HCT116 (cell line): ENCODE measurements at regions not wholly inside any gene's neighbourhood (a gene's known extent, or its start where the extent isn't known, plus 50 kb on each side); places are given as distances from the start of the nearest gene placed in this dataset.

ENCODE experiments used
- ATAC-seq: fragments of 200-7000 bp; cut with Tn5 transposase; 2 replicates; pipeline ENCODE4 v1.9.1; 2020; ENCODE audit warnings: mild to moderate bottlenecking, moderate library complexity
- BruUV-seq: library from RNA; stranded (reverse); fragments of 400-500 nt; replicated peaks from 2 replicates; lab custom pipeline; 2021; lab: Mats Ljungman, UMichigan
- CTCF ChIA-PET: fragments of 300-600 bp; sonication (Branson Sonifier 250); formaldehyde crosslinking; loops from one replicate; lab custom pipeline; 2021; ENCODE audit warnings: antibody characterized with exemption; lab: Charles Lee
- POLR2A ChIA-PET: fragments of 300-600, 350-600 bp; sonication (Branson Sonifier 250); formaldehyde crosslinking; loops from one replicate; lab custom pipeline; 2021; ENCODE audit warnings: antibody characterized with exemption; lab: Charles Lee
- RAD21 ChIA-PET, 2 experiments: fragments of 300-600 bp; sonication (Branson Sonifier 250); formaldehyde crosslinking; loops; one replicate each; lab custom pipeline; 2023; ENCODE audit warnings: low total read pairs in 2 of 2; ENCODE audit not compliant: uncharacterized antibody in 2 of 2, unreplicated experiment in 2 of 2, low non-redundant PET in 1 of 2; lab: Charles Lee
- DNase-seq: peaks from one replicate; pipeline ENCODE4 v3.0.0-alpha.2; 2010; ENCODE audit warnings: low read depth, low spot score
- H2AFZ ChIP-seq: fragments of 200-600 bp; shearing (Covaris generic), sonication (generic); 2 replicates; pipeline ENCODE4 v1.6.1; 2017; ENCODE audit warnings: low read depth, mixed run types, mixed read lengths, antibody characterized with exemption, low read length; ENCODE audit not compliant: poor library complexity, severe bottlenecking
- H3K27ac ChIP-seq: 2 replicates; pipeline ENCODE4 v1.5.1; 2012; ENCODE audit warnings: low read depth, low read length
- H3K27me3 ChIP-seq: fragments of 200-600 bp; sonication (generic); 2 replicates; pipeline ENCODE4 v1.6.1; 2016; ENCODE audit warnings: mixed run types, low read length, mixed read lengths; ENCODE audit not compliant: insufficient read depth
- H3K36me3 ChIP-seq, 2 experiments: fragments of 200-500 bp in 1 of 2; fragments of 200-600 bp in 1 of 2; sonication (Bioruptor generic) in 1 of 2; sonication (generic) in 1 of 2; 2 replicates each; pipeline versions ENCODE4 v1.5.1 to v1.6.1; 2014 to 2016; ENCODE audit warnings: low read length in 2 of 2, inconsistent platforms in 1 of 2, mixed read lengths in 1 of 2, mixed run types in 1 of 2; ENCODE audit not compliant: insufficient read depth in 2 of 2, control insufficient read depth in 1 of 2
- H3K4me1 ChIP-seq, 2 experiments: fragments of 200-600 bp in 1 of 2; sonication (generic) in 1 of 2; 2 replicates each; pipeline versions ENCODE4 v1.5.1 to v1.6.1; 2012 to 2017; ENCODE audit warnings: low read length in 2 of 2, inconsistent platforms in 1 of 2, mild to moderate bottlenecking in 1 of 2, mixed read lengths in 1 of 2, mixed run types in 1 of 2, moderate library complexity in 1 of 2; ENCODE audit not compliant: insufficient read depth in 2 of 2, control insufficient read depth in 1 of 2
- H3K4me2 ChIP-seq: fragments of 200-600 bp; sonication (generic); 2 replicates; pipeline ENCODE4 v1.6.1; 2017; ENCODE audit warnings: mixed run types, low read length, mixed read lengths
- H3K4me3 ChIP-seq, 2 experiments: fragments of 200-600 bp in 1 of 2; sonication (generic) in 1 of 2; replicated peaks in 1 of 2; 2 replicates each; pipeline ENCODE4 v1.5.1; 2011 to 2016; ENCODE audit warnings: low read length in 2 of 2, control low read depth in 1 of 2, low read depth in 1 of 2, mild to moderate bottlenecking in 1 of 2, mixed read lengths in 1 of 2, mixed run types in 1 of 2
- H3K79me2 ChIP-seq: fragments of 200-600 bp; sonication (generic); 2 replicates; pipeline ENCODE4 v1.6.1; 2017; ENCODE audit warnings: mild to moderate bottlenecking, mixed run types, low read length, moderate library complexity, mixed read lengths; ENCODE audit not compliant: insufficient read depth
- H3K9ac ChIP-seq: fragments of 200-600 bp; sonication (generic); 2 replicates; pipeline ENCODE4 v1.6.1; 2016; ENCODE audit warnings: low read length, mixed read lengths
- H3K9me2 ChIP-seq: fragments of 200-600 bp; sonication (generic), shearing (Covaris generic); 2 replicates; pipeline ENCODE4 v1.6.1; 2017; ENCODE audit warnings: mixed run types, mild to moderate bottlenecking, moderate library complexity; ENCODE audit not compliant: insufficient read depth
- H3K9me3 ChIP-seq, 2 experiments: fragments of 200-500 bp in 1 of 2; fragments of 200-600 bp in 1 of 2; sonication (Bioruptor generic) in 1 of 2; sonication (generic) in 1 of 2; 2 replicates each; pipeline ENCODE4 v1.6.1; 2014 to 2017; ENCODE audit warnings: low read length in 2 of 2, mixed read lengths in 2 of 2, inconsistent platforms in 1 of 2, low read depth in 1 of 2, mild to moderate bottlenecking in 1 of 2, mixed run types in 1 of 2, moderate library complexity in 1 of 2; ENCODE audit not compliant: control insufficient read depth in 1 of 2, insufficient read depth in 1 of 2
- H4K20me1 ChIP-seq: fragments of 200-600 bp; sonication (generic), shearing (Covaris generic); 2 replicates; pipeline ENCODE4 v1.6.1; 2017; ENCODE audit warnings: mixed run types, mild to moderate bottlenecking, moderate library complexity; ENCODE audit not compliant: insufficient read depth
- ATF3 ChIP-seq: IDR thresholded peaks from 2 replicates; pipeline ENCODE4 v1.6.1; 2012
- CBX3 ChIP-seq: IDR thresholded peaks from 2 replicates; pipeline ENCODE4 v1.6.1; 2012; ENCODE audit warnings: low read depth
- CEBPB ChIP-seq: IDR thresholded peaks from 2 replicates; pipeline ENCODE4 v1.6.1; 2012; ENCODE audit warnings: low read depth
- EGR1 ChIP-seq: IDR thresholded peaks from 2 replicates; pipeline ENCODE4 v1.6.1; 2012; ENCODE audit warnings: low read depth
- ELF1 ChIP-seq: IDR thresholded peaks from 2 replicates; pipeline ENCODE4 v1.6.1; 2012; ENCODE audit warnings: low read depth, borderline replicate concordance
- EZH2 ChIP-seq: fragments of 200-600 bp; sonication (generic); IDR thresholded peaks from 2 replicates; pipeline ENCODE4 v1.6.1; 2017; ENCODE audit warnings: antibody characterized with exemption, mixed run types
- EZH2phosphoT487 ChIP-seq: fragments of 200-600 bp; IDR thresholded peaks from 2 replicates; pipeline ENCODE4 v1.6.1; 2018; ENCODE audit warnings: antibody characterized with exemption, borderline replicate concordance
- JUND ChIP-seq: IDR thresholded peaks from 2 replicates; pipeline ENCODE4 v1.6.1; 2012
- MAX ChIP-seq: IDR thresholded peaks from 2 replicates; pipeline ENCODE4 v1.6.1; 2012
- POLR2A ChIP-seq: IDR thresholded peaks from 2 replicates; pipeline ENCODE4 v1.7.0; 2011; ENCODE audit warnings: borderline replicate concordance; ENCODE audit not compliant: insufficient read depth, insufficient read length; ENCODE audit errors: extremely low read depth
- POLR2AphosphoS5 ChIP-seq: IDR thresholded peaks from 2 replicates; pipeline ENCODE4 v1.6.1; 2011; ENCODE audit warnings: mild to moderate bottlenecking, low read depth, low read length, moderate library complexity
- RAD21 ChIP-seq: IDR thresholded peaks from 2 replicates; pipeline ENCODE4 v1.6.1; 2012; ENCODE audit warnings: low read depth, mild to moderate bottlenecking
- SIN3A ChIP-seq: IDR thresholded peaks from 2 replicates; pipeline ENCODE4 v1.6.1; 2012; ENCODE audit warnings: low read depth
- SP1 ChIP-seq: IDR thresholded peaks from 2 replicates; pipeline ENCODE4 v1.6.1; 2012; ENCODE audit warnings: low read depth
- SRF ChIP-seq: IDR thresholded peaks from 2 replicates; pipeline ENCODE4 v1.6.1; 2012; ENCODE audit warnings: low read depth
- TCF7L2 ChIP-seq: IDR thresholded peaks from 2 replicates; pipeline ENCODE4 v1.7.0; 2011; ENCODE audit warnings: borderline replicate concordance, inconsistent platforms; ENCODE audit not compliant: insufficient read depth, insufficient read length; ENCODE audit errors: extremely low read depth
- YY1 ChIP-seq: IDR thresholded peaks from 2 replicates; pipeline ENCODE4 v1.6.1; 2011; ENCODE audit warnings: low read length, low read depth, moderate library complexity, mild to moderate bottlenecking; ENCODE audit not compliant: insufficient replicate concordance; ENCODE audit errors: extremely low read depth
- ZBTB33 ChIP-seq: IDR thresholded peaks from 2 replicates; pipeline ENCODE4 v1.6.1; 2011; ENCODE audit warnings: mild to moderate bottlenecking, low read length, moderate library complexity; ENCODE audit not compliant: insufficient replicate concordance; ENCODE audit errors: extremely low read depth
- ZNF274 ChIP-seq: fragments of 200-500 bp; sonication (Bioruptor generic); IDR thresholded peaks from 2 replicates; pipeline ENCODE4 v1.6.1; 2014; ENCODE audit warnings: mild to moderate bottlenecking, low read depth, low read length, inconsistent platforms
- intact Hi-C: fragments of 100-400 bp; cut with micrococcal nuclease; formaldehyde crosslinking; loops from 2 replicates; pipeline ENCODE4 v1.10.0; 2022
- TF ChIP-seq, protein P1 (sequence below): IDR thresholded peaks from 2 replicates; pipeline ENCODE4 v1.6.1; 2012; ENCODE audit warnings: low read depth
- TF ChIP-seq, protein P2 (sequence below), 3 experiments: fragments of 200-600 bp in 1 of 3; sonication (generic) in 1 of 3; IDR thresholded peaks in 2 of 3; conservative IDR thresholded peaks in 1 of 3; 2 replicates each; pipeline ENCODE4 v1.5.1; 2012 to 2017; ENCODE audit warnings: low read depth in 2 of 3, low read length in 2 of 3, antibody characterized with exemption in 1 of 3, borderline replicate concordance in 1 of 3, control low read depth in 1 of 3, mild to moderate bottlenecking in 1 of 3, mixed read lengths in 1 of 3, mixed run types in 1 of 3, moderate library complexity in 1 of 3; ENCODE audit not compliant: insufficient read depth in 1 of 3

DNA sequence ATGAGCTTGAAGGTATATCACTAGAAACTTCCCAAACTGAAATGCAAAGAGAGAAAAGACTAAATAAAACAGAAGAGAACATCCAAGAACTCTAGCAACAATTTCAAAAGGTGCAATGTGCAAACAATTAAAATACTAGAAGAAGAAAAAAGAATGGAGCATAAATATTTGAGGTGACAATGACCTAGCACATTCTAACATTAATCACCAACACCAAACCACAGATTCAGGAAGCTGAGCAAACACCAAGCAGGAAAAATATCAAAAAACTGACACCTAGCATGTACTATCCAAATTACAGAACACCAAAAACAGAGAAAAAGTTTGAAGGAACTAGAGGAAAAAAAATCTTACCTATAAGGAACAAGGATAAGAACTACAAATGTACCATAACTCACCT is 460.8 kb downstream of the IRS1 start:
- Histone ChIP-seq H3K9ac (0 out of 2 replicates have a peak overlapping the region, but pooled peaks have one; percentile 4), H3K4me2 (peak overlapping the region; percentile 26), H3K27ac (peak overlapping the region; percentile 51; the same call in 1 of the 2 replicates), H3K4me3 (no peak overlapping the region), H3K79me2 (no peaks in the 10 kb centered on the region), H3K36me3 (no peaks in the 10 kb centered on the region), H3K9me3 (no peaks in the 10 kb centered on the region), H2AFZ (peak overlapping the region; percentile 42), H4K20me1 (no peaks in the 10 kb centered on the region), H3K27me3 (no peaks in the 10 kb centered on the region), H3K4me1 (peaks cover 38 to 53% of the 10 kb centered on the region in 2 experiments), H3K9me2 (no peaks in the 10 kb centered on the region)
- DNase-seq (no peak), ATAC-seq (no peak)
- POLR2A ChIA-PET: no interaction called here
- RAD21 ChIA-PET: no interaction called here
- intact Hi-C loops: no loop called here
- CTCF ChIA-PET: no interaction called here
- no TSS peak for BruUV-seq
- TF ChIP-seq SRF: no peak
- TF ChIP-seq, protein P1, sequence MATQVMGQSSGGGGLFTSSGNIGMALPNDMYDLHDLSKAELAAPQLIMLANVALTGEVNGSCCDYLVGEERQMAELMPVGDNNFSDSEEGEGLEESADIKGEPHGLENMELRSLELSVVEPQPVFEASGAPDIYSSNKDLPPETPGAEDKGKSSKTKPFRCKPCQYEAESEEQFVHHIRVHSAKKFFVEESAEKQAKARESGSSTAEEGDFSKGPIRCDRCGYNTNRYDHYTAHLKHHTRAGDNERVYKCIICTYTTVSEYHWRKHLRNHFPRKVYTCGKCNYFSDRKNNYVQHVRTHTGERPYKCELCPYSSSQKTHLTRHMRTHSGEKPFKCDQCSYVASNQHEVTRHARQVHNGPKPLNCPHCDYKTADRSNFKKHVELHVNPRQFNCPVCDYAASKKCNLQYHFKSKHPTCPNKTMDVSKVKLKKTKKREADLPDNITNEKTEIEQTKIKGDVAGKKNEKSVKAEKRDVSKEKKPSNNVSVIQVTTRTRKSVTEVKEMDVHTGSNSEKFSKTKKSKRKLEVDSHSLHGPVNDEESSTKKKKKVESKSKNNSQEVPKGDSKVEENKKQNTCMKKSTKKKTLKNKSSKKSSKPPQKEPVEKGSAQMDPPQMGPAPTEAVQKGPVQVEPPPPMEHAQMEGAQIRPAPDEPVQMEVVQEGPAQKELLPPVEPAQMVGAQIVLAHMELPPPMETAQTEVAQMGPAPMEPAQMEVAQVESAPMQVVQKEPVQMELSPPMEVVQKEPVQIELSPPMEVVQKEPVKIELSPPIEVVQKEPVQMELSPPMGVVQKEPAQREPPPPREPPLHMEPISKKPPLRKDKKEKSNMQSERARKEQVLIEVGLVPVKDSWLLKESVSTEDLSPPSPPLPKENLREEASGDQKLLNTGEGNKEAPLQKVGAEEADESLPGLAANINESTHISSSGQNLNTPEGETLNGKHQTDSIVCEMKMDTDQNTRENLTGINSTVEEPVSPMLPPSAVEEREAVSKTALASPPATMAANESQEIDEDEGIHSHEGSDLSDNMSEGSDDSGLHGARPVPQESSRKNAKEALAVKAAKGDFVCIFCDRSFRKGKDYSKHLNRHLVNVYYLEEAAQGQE: no peak
- no peak for TF ChIP-seq EZH2phosphoT487
- TF ChIP-seq ZBTB33: no peak
- TF ChIP-seq SIN3A: no peak
- TF ChIP-seq YY1: no peak
- TF ChIP-seq TCF7L2: no peak
- TF ChIP-seq, protein P2, sequence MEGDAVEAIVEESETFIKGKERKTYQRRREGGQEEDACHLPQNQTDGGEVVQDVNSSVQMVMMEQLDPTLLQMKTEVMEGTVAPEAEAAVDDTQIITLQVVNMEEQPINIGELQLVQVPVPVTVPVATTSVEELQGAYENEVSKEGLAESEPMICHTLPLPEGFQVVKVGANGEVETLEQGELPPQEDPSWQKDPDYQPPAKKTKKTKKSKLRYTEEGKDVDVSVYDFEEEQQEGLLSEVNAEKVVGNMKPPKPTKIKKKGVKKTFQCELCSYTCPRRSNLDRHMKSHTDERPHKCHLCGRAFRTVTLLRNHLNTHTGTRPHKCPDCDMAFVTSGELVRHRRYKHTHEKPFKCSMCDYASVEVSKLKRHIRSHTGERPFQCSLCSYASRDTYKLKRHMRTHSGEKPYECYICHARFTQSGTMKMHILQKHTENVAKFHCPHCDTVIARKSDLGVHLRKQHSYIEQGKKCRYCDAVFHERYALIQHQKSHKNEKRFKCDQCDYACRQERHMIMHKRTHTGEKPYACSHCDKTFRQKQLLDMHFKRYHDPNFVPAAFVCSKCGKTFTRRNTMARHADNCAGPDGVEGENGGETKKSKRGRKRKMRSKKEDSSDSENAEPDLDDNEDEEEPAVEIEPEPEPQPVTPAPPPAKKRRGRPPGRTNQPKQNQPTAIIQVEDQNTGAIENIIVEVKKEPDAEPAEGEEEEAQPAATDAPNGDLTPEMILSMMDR (IDR thresholded peaks at IDR 0.05 in 2 of 3, conservative IDR thresholded peaks at IDR 0.05 in 1 of 3; ENCODE audit: borderline replicate concordance in 1 of 3, insufficient read depth in 1 of 3, low read depth in 2 of 3, low read length in 2 of 3): no peak
- no peak for TF ChIP-seq RAD21
- no peak for TF ChIP-seq ZNF274
- TF ChIP-seq MAX: peak; percentile 14; the same call in 1 of the 2 replicates
- TF ChIP-seq EGR1: no peak
- TF ChIP-seq POLR2A: no peak
- no peak for TF ChIP-seq POLR2AphosphoS5
- peak; percentile 54; the same call in 1 of the 2 replicates for TF ChIP-seq SP1
- no peak for TF ChIP-seq CEBPB
- TF ChIP-seq CBX3: peak; percentile 49; the same call in 1 of the 2 replicates
- TF ChIP-seq JUND: 0 out of 2 replicates have a peak, but pooled peaks have one; percentile 23
- no peak for TF ChIP-seq EZH2
- no peak for TF ChIP-seq ATF3
- no peak for TF ChIP-seq ELF1
